PFSK-1 (cell line): ENCODE measurements at regions not wholly inside any gene's neighbourhood (a gene's known extent, or its start where the extent isn't known, plus 50 kb on each side); places are given as distances from the start of the nearest gene placed in this dataset.

Experiments
- FOXP2 ChIP-seq: optimal IDR thresholded peaks from 2 replicates; pipeline ENCODE3; 2011; ENCODE audit warnings: borderline replicate concordance, control low read depth, inconsistent platforms; ENCODE audit not compliant: insufficient read depth; ENCODE audit errors: extremely low read length, extremely low read depth
- POLR2AphosphoS5 ChIP-seq: IDR thresholded peaks from 2 replicates; pipeline ENCODE4 v1.6.1; 2012; ENCODE audit warnings: low read depth, mild to moderate bottlenecking, control low read depth, low read length, moderate library complexity
- SIN3A ChIP-seq: IDR thresholded peaks from 2 replicates; pipeline ENCODE4 v1.6.1; 2012; ENCODE audit warnings: mild to moderate bottlenecking, low read length, moderate library complexity, borderline replicate concordance; ENCODE audit not compliant: insufficient read depth
- TAF1 ChIP-seq: IDR thresholded peaks from 2 replicates; pipeline ENCODE4 v1.6.1; 2012; ENCODE audit warnings: low read length, control low read depth, borderline replicate concordance; ENCODE audit not compliant: insufficient read depth
- TF ChIP-seq, protein P1 (sequence below), 2 experiments: IDR thresholded peaks; 2 replicates each; pipeline versions ENCODE4 v1.6.1 to v1.8.0; 2011 to 2012; ENCODE audit warnings: low read depth in 2 of 2, low read length in 2 of 2, control low read depth in 1 of 2, inconsistent platforms in 1 of 2, mild to moderate bottlenecking in 1 of 2, moderate library complexity in 1 of 2; ENCODE audit not compliant: insufficient read depth in 1 of 2

DNA sequence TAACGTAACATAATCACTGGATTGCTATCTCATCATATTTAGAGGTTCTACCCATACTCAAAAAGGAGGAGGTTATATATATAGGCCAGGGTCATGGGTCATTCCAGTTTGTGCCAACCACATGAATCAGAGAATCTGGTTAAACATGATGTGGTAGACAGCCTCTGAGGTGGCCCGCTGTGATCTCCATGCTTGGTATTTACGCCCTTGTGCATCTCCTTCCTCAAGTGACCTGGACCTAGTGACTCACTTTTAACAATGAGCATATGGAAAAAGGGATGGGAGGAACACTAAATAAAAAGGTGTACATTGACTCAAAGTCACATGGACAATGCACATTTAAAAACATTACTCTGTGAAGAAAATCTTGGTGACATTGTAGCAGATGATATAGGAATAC, 77.7 kb upstream of the CTNND2 start:
- TF ChIP-seq POLR2AphosphoS5, result no peak
- TF ChIP-seq TAF1, result no peak
- TF ChIP-seq SIN3A, result no peak
- no peak for TF ChIP-seq FOXP2
- TF ChIP-seq, protein P1, sequence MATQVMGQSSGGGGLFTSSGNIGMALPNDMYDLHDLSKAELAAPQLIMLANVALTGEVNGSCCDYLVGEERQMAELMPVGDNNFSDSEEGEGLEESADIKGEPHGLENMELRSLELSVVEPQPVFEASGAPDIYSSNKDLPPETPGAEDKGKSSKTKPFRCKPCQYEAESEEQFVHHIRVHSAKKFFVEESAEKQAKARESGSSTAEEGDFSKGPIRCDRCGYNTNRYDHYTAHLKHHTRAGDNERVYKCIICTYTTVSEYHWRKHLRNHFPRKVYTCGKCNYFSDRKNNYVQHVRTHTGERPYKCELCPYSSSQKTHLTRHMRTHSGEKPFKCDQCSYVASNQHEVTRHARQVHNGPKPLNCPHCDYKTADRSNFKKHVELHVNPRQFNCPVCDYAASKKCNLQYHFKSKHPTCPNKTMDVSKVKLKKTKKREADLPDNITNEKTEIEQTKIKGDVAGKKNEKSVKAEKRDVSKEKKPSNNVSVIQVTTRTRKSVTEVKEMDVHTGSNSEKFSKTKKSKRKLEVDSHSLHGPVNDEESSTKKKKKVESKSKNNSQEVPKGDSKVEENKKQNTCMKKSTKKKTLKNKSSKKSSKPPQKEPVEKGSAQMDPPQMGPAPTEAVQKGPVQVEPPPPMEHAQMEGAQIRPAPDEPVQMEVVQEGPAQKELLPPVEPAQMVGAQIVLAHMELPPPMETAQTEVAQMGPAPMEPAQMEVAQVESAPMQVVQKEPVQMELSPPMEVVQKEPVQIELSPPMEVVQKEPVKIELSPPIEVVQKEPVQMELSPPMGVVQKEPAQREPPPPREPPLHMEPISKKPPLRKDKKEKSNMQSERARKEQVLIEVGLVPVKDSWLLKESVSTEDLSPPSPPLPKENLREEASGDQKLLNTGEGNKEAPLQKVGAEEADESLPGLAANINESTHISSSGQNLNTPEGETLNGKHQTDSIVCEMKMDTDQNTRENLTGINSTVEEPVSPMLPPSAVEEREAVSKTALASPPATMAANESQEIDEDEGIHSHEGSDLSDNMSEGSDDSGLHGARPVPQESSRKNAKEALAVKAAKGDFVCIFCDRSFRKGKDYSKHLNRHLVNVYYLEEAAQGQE (IDR thresholded peaks at IDR 0.05; ENCODE audit: insufficient read depth in 1 of 2, low read depth in 2 of 2, low read length in 2 of 2), result no peak

GRCh38 chr5:11977904-11978303, 73.7 kb upstream of the CTNND2 start:
- TF ChIP-seq SIN3A, result no peak
- TF ChIP-seq POLR2AphosphoS5, result no peak
- TF ChIP-seq TAF1, result no peak
- no peak for TF ChIP-seq FOXP2
- TF ChIP-seq, protein P1 (IDR thresholded peaks at IDR 0.05; ENCODE audit: insufficient read depth in 1 of 2, low read depth in 2 of 2, low read length in 2 of 2), result no peak

- TF ChIP-seq, protein P1 (IDR thresholded peaks at IDR 0.05; ENCODE audit: insufficient read depth in 1 of 2, low read depth in 2 of 2, low read length in 2 of 2), result no peak
- TF ChIP-seq POLR2AphosphoS5 (no peak), FOXP2 (no peak), SIN3A (no peak), TAF1 (no peak)
Observed at GRCh38 chr5:11973469-11973868, 69.2 kb upstream of the CTNND2 start.

DNA sequence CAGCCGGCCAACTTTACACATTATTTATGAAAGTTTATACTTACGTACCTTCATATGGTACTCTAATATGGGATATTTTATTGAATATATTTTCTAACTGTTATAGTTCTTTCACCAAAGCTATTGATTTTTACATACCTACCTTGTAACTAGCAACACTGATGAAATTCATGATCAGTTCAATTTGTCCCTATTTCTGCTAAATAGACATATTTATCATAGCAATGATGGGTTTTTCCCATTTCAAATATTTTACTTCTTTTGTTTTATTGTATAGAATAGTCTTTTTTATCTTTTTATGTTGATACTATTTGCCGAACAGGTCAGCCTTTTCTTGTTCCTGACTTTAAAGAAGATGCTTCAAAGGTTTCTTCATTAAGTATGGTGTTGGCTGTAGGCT, 59.0 kb upstream of the CTNND2 start:
- TF ChIP-seq TAF1 (no peak), SIN3A (no peak), FOXP2 (no peak), POLR2AphosphoS5 (no peak)
- TF ChIP-seq, protein P1 (IDR thresholded peaks at IDR 0.05; ENCODE audit: insufficient read depth in 1 of 2, low read depth in 2 of 2, low read length in 2 of 2), result no peak

DNA sequence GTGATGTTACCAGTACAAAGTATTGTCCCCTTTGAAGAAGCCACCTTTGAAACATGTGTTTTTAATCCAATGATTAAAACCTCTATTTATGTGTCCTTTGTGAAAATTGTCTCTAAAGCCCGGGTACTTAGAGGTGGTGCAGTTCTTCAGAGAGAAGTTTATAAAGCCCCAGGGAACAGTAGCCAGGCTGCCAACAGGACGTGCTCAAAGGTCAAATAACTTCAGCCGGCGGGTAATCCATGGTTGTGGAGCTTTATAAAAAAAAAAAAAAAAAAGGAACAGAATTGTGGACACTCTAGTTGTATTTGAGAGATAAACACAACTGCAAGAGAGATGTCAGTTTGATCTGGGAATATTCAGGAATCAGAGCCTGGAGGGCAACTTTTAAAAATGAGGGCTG, 57.9 kb upstream of the CTNND2 start:
- no peak for TF ChIP-seq SIN3A
- no peak for TF ChIP-seq POLR2AphosphoS5
- no peak for TF ChIP-seq TAF1
- TF ChIP-seq, protein P1 (IDR thresholded peaks at IDR 0.05; ENCODE audit: insufficient read depth in 1 of 2, low read depth in 2 of 2, low read length in 2 of 2), result no peak
- TF ChIP-seq FOXP2, result no peak
